Right lobe of liver (tissue), 6 donors: ENCODE measurements at regions not wholly inside any gene's neighbourhood (a gene's known extent, or its start where the extent isn't known, plus 50 kb on each side); places are given as distances from the start of the nearest gene placed in this dataset.

ENCODE experiments used
- ATAC-seq, 4 donors: fragments of 200-7000 bp; cut with Tn5 transposase; one replicate each; pipeline ENCODE4 v1.9.1; 2020; ENCODE audit warnings: mild to moderate bottlenecking in 4 of 4, moderate library complexity in 4 of 4
- DNase-seq, 3 donors: peaks; one replicate each; pipeline ENCODE4 v3.0.0-alpha.2; 2020
- H3K27ac ChIP-seq, 3 donors: fragments of 200-600 bp; one replicate each; pipeline ENCODE4 v1.8.0; 2022
- H3K27me3 ChIP-seq, 2 donors: fragments of 200-600 bp; one replicate each; pipeline ENCODE4 v1.8.0; 2022
- H3K36me3 ChIP-seq, 4 donors: fragments of 200-600 bp; sonication (generic) in 1 of 4; one replicate each; pipeline versions ENCODE4 v1.5.1 to v1.8.0; 2017 to 2022; ENCODE audit warnings: control low read depth in 1 of 4
- H3K4me1 ChIP-seq, 4 donors: fragments of 200-600 bp; sonication (generic) in 1 of 4; one replicate each; pipeline versions ENCODE4 v1.5.1 to v1.8.0; 2017 to 2022; ENCODE audit warnings: control low read depth in 1 of 4
- H3K4me3 ChIP-seq, 3 donors: fragments of 200-600 bp; one replicate each; pipeline ENCODE4 v1.8.0; 2022
- H3K9me3 ChIP-seq, 4 donors: fragments of 200-600 bp; sonication (generic) in 1 of 4; one replicate each; pipeline versions ENCODE4 v1.5.1 to v1.8.0; 2017 to 2022; ENCODE audit warnings: control low read depth in 1 of 4
- POLR2A ChIP-seq: fragments of 450-650 bp; IDR thresholded peaks from one replicate; pipeline ENCODE4 v1.6.1; 2017; ENCODE audit warnings: antibody characterized with exemption, mild to moderate bottlenecking
- WGBS: methylation state at CpG from one replicate; pipeline ENCODE4 v1.1.6; 2018; ENCODE audit warnings: low coverage, low lambda C conversion rate; ENCODE audit not compliant: insufficient coverage; ENCODE audit errors: missing lambda C conversion rate; 5-methylcytosine and 5-hydroxymethylcytosine counted together
- intact Hi-C, 2 donors: fragments of 100-400 bp; cut with DNase I; formaldehyde crosslinking; loops; one replicate each; pipeline versions ENCODE4 v1.11.2 to v1.14.1; 2022
- TF ChIP-seq, protein P1 (sequence below), 4 donors: fragments of 200-600 bp in 3 of 4; fragments of 450-650 bp in 1 of 4; IDR thresholded peaks; one replicate each; pipeline versions ENCODE4 v1.5.1 to v1.8.0; 2016 to 2022; ENCODE audit warnings: antibody characterized with exemption in 4 of 4, mild to moderate bottlenecking in 2 of 4
- donor health status: DM: no; HTN: yes; CAD: no.
- donor health status: DM: no; HTN: no; CAD: no.
- donor health status: DM: no; HTN: no; CAD: no.
- donor health status: DM: no; HTN: yes; CAD: no.
- donor health status: DM: no; HTN: yes; CAD: no.

DNA sequence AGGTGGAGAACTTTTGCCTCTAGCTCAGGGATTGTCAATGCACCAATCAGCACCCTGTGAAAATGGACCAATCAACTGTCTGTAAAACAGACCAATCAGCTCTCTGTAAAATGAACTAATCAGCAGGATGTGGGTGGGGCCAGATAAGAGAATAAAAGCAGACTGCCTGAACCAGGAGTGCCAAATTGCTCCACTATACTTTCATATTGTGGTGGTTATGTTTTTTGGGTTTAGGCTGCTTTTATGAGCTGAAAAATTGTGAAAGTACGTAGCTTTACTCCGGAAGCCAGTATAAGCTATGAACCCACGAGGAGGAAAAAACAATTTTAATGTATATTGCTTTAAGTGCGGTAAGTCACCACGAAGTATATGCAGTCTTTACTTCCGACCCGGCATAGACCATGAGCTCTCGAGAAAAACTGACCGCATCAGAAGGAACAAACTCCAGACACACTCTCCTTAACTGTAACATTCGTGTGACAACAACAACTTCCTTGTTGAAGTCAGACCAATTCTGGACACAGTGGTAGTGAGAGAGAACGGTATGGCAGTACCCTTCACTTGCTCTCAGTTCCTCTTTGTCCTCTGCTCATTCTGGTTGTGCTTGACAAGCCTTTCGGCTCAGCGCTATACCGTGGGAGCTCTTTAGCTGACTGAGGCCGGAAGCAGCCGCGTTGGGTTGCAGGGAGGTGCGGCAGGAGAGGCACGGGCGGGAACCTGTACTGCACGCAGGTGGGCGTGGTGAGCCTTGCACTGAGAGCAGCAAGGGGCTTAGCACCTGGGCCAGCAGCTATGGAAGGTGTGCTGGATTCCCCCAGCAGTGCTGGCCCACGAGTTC, 81.9 kb upstream of the E2F3 start:
- intact Hi-C loops: no loop called here
- Histone ChIP-seq H3K4me3 (no peak overlapping the region), H3K27me3 (no peaks in the 10 kb centered on the region), H3K36me3 (no peaks in the 10 kb centered on the region), H3K9me3 (no peaks in the 10 kb centered on the region), H3K27ac (no peak overlapping the region), H3K4me1 (no peaks in the 10 kb centered on the region)
- WGBS: 57% methylated on average over 17 of the region's 23 CpGs
- ATAC-seq (peak; percentile 74 to 92 (median 82)), DNase-seq (peak; percentile 44 to 65 (median 49))
- TF ChIP-seq, protein P1, sequence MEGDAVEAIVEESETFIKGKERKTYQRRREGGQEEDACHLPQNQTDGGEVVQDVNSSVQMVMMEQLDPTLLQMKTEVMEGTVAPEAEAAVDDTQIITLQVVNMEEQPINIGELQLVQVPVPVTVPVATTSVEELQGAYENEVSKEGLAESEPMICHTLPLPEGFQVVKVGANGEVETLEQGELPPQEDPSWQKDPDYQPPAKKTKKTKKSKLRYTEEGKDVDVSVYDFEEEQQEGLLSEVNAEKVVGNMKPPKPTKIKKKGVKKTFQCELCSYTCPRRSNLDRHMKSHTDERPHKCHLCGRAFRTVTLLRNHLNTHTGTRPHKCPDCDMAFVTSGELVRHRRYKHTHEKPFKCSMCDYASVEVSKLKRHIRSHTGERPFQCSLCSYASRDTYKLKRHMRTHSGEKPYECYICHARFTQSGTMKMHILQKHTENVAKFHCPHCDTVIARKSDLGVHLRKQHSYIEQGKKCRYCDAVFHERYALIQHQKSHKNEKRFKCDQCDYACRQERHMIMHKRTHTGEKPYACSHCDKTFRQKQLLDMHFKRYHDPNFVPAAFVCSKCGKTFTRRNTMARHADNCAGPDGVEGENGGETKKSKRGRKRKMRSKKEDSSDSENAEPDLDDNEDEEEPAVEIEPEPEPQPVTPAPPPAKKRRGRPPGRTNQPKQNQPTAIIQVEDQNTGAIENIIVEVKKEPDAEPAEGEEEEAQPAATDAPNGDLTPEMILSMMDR (IDR thresholded peaks at IDR 0.05): no peak
- no peak for TF ChIP-seq POLR2A

DNA sequence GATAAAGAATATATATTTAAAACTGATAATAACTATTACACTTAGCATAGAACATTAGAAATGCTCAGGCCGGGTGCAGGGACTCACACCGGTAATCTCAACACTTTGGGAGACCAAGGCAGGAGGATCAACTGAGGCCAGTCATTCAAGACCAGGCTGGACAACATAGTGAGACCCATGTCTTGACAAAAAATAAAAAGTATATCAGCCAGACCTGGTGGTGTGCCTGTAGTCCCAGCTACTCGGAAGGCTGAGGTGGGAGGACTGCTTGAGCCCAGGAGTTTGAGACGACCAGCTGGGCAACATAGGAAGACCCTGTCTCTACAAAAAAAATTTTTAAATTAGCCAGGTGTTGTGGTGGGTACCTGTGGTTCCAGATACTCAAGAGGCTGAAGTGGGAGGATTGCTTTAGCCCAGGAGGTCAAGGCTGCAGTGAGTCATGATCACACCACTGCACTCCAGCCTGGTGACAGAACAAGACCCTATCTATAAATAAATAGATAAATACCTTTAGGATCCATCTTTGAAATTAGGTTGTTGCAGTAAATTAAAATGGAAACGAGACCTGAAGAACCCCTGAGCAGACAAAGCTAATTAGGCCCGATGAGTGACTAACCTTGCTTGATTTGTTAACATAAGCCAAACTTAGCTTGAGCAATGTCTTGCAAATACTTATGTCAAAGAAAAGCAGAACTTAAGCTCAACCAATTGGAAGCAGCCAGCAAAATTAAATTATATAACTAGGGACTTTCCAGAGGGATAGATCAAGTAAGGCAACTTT, 75.8 kb upstream of the E2F3 start:
- H3K27me3 ChIP-seq: no peaks in the 10 kb centered on the region
- intact Hi-C loops: no loop called here
- H3K36me3 ChIP-seq: no peaks in the 10 kb centered on the region
- TF ChIP-seq, protein P1 (IDR thresholded peaks at IDR 0.05): no peak
- no peak for TF ChIP-seq POLR2A
- 65% methylated on average over 5 of the region's 6 CpGs for WGBS
- no peak overlapping the region for H3K4me3 ChIP-seq
- ATAC-seq (peak in 2 of 4 donors; percentile 22 to 30), DNase-seq (no peak)
- no peaks in the 10 kb centered on the region for H3K4me1 ChIP-seq
- H3K27ac ChIP-seq: no peak overlapping the region
- H3K9me3 ChIP-seq: no peaks in the 10 kb centered on the region

DNA sequence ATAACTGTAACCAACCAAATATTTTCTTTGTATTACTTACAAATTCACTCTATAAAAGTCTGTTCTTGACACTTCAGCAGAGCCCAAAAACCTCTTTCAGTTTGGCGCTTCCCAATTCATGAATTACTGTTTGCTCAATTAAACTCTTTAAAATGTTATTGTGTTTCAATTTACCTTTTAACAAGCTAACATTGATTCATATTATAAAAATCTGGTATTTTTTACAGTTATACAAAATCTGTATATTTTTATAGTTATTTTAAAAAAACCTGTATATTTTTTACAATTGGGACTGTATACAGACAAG, 75.3 kb upstream of the E2F3 start:
- intact Hi-C loops: no loop called here
- no peaks in the 10 kb centered on the region for H3K9me3 ChIP-seq
- DNase-seq (no peak), ATAC-seq (no peak)
- H3K27ac ChIP-seq: no peak overlapping the region
- no peak overlapping the region for H3K4me3 ChIP-seq
- no peaks in the 10 kb centered on the region for H3K27me3 ChIP-seq
- no peak for TF ChIP-seq POLR2A
- TF ChIP-seq, protein P1 (IDR thresholded peaks at IDR 0.05): no peak
- no peaks in the 10 kb centered on the region for H3K36me3 ChIP-seq
- no peaks in the 10 kb centered on the region for H3K4me1 ChIP-seq
- WGBS: 95% methylated on average over 1 of the region's 1 CpG

DNA sequence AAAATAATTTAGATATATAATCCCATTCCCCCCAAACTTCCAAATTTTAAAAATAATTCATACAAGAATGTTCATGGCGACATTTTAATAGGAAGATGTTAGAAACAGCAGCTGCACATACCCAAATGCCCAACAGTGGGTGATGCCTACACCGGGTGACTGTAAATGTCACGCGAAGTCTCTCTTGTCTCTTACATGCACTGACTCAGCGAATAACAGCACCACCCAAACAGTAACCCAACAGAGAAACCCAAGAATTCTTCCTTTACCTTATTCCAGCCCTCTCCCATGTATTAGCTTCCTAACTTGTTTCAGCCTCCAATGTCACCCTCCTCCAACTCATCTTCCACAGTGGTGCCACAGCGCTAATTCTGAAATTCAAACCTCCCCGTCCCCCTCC, 74.5 kb upstream of the E2F3 start:
- ATAC-seq (no peak), DNase-seq (no peak)
- H3K36me3 ChIP-seq: no peaks in the 10 kb centered on the region
- no peaks in the 10 kb centered on the region for H3K9me3 ChIP-seq
- H3K27me3 ChIP-seq: no peaks in the 10 kb centered on the region
- H3K4me1 ChIP-seq: no peaks in the 10 kb centered on the region
- WGBS: 92% methylated on average over 7 of the region's 7 CpGs
- no peak overlapping the region for H3K27ac ChIP-seq
- TF ChIP-seq, protein P1 (IDR thresholded peaks at IDR 0.05): no peak
- no peak for TF ChIP-seq POLR2A
- no peak overlapping the region for H3K4me3 ChIP-seq
- intact Hi-C loops: no loop called here
